ENCODE measurements at regions not wholly inside any gene's neighbourhood (a gene's known extent, or its start where the extent isn't known, plus 50 kb on each side); places are given as distances from the start of the nearest gene placed in this dataset.

DNA sequence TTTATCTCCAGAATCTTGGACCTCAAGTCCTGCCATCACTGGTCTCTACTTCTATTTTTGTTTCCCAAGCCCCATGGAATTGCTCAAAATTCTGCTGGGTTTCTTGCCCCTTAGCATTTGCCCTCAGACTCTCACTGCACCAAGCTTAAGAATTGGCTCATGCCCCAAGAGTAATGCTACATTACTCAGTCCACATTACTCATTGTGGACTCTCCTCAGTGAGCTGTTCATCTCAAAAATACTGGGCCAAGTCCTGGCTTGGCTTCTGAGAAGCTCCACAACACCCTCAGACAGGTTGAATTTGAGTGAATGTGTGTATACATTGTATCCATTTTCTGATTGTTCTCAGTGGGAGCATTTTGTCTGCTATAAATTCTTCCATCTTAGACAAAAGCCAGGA lies 364.4 kb upstream of the ARHGEF26 start:
- TF ChIP-seq, protein P1, sequence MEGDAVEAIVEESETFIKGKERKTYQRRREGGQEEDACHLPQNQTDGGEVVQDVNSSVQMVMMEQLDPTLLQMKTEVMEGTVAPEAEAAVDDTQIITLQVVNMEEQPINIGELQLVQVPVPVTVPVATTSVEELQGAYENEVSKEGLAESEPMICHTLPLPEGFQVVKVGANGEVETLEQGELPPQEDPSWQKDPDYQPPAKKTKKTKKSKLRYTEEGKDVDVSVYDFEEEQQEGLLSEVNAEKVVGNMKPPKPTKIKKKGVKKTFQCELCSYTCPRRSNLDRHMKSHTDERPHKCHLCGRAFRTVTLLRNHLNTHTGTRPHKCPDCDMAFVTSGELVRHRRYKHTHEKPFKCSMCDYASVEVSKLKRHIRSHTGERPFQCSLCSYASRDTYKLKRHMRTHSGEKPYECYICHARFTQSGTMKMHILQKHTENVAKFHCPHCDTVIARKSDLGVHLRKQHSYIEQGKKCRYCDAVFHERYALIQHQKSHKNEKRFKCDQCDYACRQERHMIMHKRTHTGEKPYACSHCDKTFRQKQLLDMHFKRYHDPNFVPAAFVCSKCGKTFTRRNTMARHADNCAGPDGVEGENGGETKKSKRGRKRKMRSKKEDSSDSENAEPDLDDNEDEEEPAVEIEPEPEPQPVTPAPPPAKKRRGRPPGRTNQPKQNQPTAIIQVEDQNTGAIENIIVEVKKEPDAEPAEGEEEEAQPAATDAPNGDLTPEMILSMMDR (IDR thresholded peaks at IDR 0.05): no peak
- TF ChIP-seq POLR2AphosphoS5 (IDR thresholded peaks at IDR 0.05): no peak
- no peak for TF ChIP-seq POLR2A (IDR thresholded peaks at IDR 0.05)

Data from breast epithelium (tissue), 3 donors.